Occipital lobe (tissue), 1 donor: ENCODE measurements at regions not wholly inside any gene's neighbourhood (a gene's known extent, or its start where the extent isn't known, plus 50 kb on each side); places are given as distances from the start of the nearest gene placed in this dataset.

ENCODE experiments used
- DNase-seq: peaks from one replicate; lab custom pipeline; 2025; lab: John Stamatoyannopoulos, UW

- DNase-seq: no peak
Measured at GRCh38 chr12:76259106-76259505, 89.1 kb downstream of the BBS10 start.

- DNase-seq: no peak
Measured at GRCh38 chr12:76256904-76257303, 91.3 kb downstream of the BBS10 start.

GRCh38 chr12:76256321-76256720 is 91.9 kb downstream of the BBS10 start:
- DNase-seq: no peak

GRCh38 chr12:76255692-76256091 is 92.5 kb downstream of the BBS10 start:
- DNase-seq: no peak

- no peak for DNase-seq
Measured at GRCh38 chr12:76255281-76255680, 92.9 kb downstream of the BBS10 start.

GRCh38 chr12:76252031-76252430 is 96.2 kb downstream of the BBS10 start:
- no peak for DNase-seq

GRCh38 chr12:76250256-76250655 is 98.0 kb downstream of the BBS10 start:
- no peak for DNase-seq

- DNase-seq: no peak
Measured at GRCh38 chr12:76249501-76249900, 98.7 kb downstream of the BBS10 start.

- DNase-seq: no peak
Measured at GRCh38 chr12:76247992-76248391, 100.2 kb downstream of the BBS10 start.

- no peak for DNase-seq
Measured at GRCh38 chr12:76247026-76247646, 101.1 kb downstream of the BBS10 start.

- DNase-seq: no peak
Measured at GRCh38 chr12:76246611-76247010, 101.6 kb downstream of the BBS10 start.

- DNase-seq: no peak
Measured at GRCh38 chr12:76244300-76244699, 103.9 kb downstream of the BBS10 start.

- no peak for DNase-seq
Measured at GRCh38 chr12:76242813-76243550, 105.2 kb downstream of the BBS10 start.

GRCh38 chr12:76241371-76241770 is 106.8 kb downstream of the BBS10 start:
- no peak for DNase-seq

GRCh38 chr12:76240281-76240680 is 107.9 kb downstream of the BBS10 start:
- no peak for DNase-seq

GRCh38 chr12:76238688-76239087 is 109.5 kb downstream of the BBS10 start:
- no peak for DNase-seq

- no peak for DNase-seq
Measured at GRCh38 chr12:76237086-76237701, 111.0 kb downstream of the BBS10 start.

GRCh38 chr12:76236640-76237039 is 111.6 kb downstream of the BBS10 start:
- no peak for DNase-seq

- DNase-seq: no peak
Measured at GRCh38 chr12:76234741-76235140, 113.5 kb downstream of the BBS10 start.

- DNase-seq: no peak
Measured at GRCh38 chr12:76232013-76232412, 116.2 kb downstream of the BBS10 start.

GRCh38 chr12:76226956-76227355 is 121.3 kb downstream of the BBS10 start:
- no peak for DNase-seq

- no peak for DNase-seq
Measured at GRCh38 chr12:76226397-76226796, 121.8 kb downstream of the BBS10 start.

GRCh38 chr12:76223869-76224268 is 124.3 kb downstream of the BBS10 start:
- DNase-seq: no peak
